ENCODE measurements at regions not wholly inside any gene's neighbourhood (a gene's known extent, or its start where the extent isn't known, plus 50 kb on each side); places are given as distances from the start of the nearest gene placed in this dataset.

- TF ChIP-seq POLR2A (IDR thresholded peaks at IDR 0.05; ENCODE audit: low read length) = no peak
- no peak for TF ChIP-seq GATA1 (IDR thresholded peaks at IDR 0.05; ENCODE audit: low read depth, low read length)
These were observed 117.0 kb upstream of the ADRA1D start for GRCh38 chr20:4366076-4366475.

All from erythroblast (primary cell).